ENCODE measurements at regions not wholly inside any gene's neighbourhood (a gene's known extent, or its start where the extent isn't known, plus 50 kb on each side); places are given as distances from the start of the nearest gene placed in this dataset.

GRCh38 chr3:16067837-16068471 lies 106.5 kb upstream of the GALNT15 start:
- Histone ChIP-seq H3K4me1 (ENCODE audit: control insufficient read depth in 1 of 2, insufficient read depth in 1 of 2, low read depth in 1 of 2, low read length in 1 of 2) (no peaks in the 10 kb centered on the region), H3K27me3 (no peaks in the 10 kb centered on the region), H3K4me3 (ENCODE audit: low read depth in 1 of 2, low read length in 1 of 2) (no peak overlapping the region), H3K36me3 (no peaks in the 10 kb centered on the region), H3K9me3 (no peaks in the 10 kb centered on the region), H3K27ac (no peak overlapping the region)
- TF ChIP-seq, protein P1, sequence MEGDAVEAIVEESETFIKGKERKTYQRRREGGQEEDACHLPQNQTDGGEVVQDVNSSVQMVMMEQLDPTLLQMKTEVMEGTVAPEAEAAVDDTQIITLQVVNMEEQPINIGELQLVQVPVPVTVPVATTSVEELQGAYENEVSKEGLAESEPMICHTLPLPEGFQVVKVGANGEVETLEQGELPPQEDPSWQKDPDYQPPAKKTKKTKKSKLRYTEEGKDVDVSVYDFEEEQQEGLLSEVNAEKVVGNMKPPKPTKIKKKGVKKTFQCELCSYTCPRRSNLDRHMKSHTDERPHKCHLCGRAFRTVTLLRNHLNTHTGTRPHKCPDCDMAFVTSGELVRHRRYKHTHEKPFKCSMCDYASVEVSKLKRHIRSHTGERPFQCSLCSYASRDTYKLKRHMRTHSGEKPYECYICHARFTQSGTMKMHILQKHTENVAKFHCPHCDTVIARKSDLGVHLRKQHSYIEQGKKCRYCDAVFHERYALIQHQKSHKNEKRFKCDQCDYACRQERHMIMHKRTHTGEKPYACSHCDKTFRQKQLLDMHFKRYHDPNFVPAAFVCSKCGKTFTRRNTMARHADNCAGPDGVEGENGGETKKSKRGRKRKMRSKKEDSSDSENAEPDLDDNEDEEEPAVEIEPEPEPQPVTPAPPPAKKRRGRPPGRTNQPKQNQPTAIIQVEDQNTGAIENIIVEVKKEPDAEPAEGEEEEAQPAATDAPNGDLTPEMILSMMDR (IDR thresholded peaks at IDR 0.05), result no peak

DNA sequence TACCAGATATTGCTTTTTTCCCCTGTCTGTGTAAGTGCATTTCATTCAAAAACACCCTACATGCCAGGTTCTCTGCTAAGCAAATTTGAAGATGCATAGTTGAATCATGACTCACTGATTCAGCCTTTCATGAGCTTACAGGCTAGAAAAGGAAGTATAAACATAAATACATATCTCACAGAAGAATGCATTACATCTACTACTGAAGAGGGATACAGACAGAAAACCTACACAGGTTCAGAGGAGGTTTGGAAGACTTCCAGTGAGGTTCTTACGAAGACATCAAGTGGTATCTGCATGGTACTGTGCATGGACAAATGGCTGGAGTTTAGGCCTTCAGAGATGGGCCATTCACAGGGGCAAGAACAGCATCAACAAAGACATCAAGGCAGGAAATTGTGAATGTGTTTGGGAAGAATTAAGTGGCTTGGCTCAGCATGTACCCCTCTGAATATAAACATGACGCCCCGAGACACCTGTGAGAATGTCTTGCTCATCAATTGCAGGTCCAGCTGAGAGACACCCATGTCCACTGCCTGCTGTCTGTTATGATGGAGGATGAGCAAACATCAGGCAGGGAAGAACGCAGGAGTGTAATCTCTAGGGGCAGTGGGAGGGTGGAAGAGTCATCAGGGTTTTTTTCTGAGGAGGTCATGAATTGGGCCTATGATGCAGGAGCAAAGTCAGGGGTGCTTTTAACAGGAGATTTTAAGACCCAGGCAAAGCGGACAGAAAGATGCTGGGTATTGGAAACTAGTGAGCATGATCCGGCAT lies 105.1 kb upstream of the GALNT15 start:
- Histone ChIP-seq H3K27ac (no peak overlapping the region), H3K4me1 (ENCODE audit: control insufficient read depth in 1 of 2, insufficient read depth in 1 of 2, low read depth in 1 of 2, low read length in 1 of 2) (no peaks in the 10 kb centered on the region)
- TF ChIP-seq, protein P1 (IDR thresholded peaks at IDR 0.05), result no peak

DNA sequence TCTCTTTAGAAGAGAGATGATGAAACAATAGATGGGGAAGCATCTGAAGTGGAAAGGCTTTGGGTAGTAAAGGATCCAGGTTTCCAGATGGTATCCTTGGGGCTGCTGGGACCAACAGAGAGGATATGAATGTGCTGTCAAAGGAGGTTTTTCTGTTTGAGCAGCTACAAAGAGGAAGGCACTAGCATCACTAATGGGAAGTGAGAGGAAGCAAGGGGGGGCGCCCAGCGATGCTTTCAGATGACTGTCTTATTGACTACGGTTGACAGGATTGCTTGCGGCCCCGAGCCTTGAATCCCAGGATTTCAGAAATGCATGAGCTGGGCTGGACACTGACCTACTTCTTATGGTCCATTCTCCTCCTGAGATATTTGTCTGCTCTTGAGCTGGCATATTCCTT lies 103.8 kb upstream of the GALNT15 start:
- Histone ChIP-seq H3K27me3 (no peaks in the 10 kb centered on the region), H3K4me1 (ENCODE audit: control insufficient read depth in 1 of 2, insufficient read depth in 1 of 2, low read depth in 1 of 2, low read length in 1 of 2) (no peaks in the 10 kb centered on the region), H3K27ac (no peak overlapping the region), H3K36me3 (no peaks in the 10 kb centered on the region), H3K9me3 (no peaks in the 10 kb centered on the region), H3K4me3 (ENCODE audit: low read depth in 1 of 2, low read length in 1 of 2) (no peak overlapping the region)
- TF ChIP-seq, protein P1 (IDR thresholded peaks at IDR 0.05), result no peak

More for the DNA sequence above, 105.1 kb upstream of the GALNT15 start:
- no peaks in the 10 kb centered on the region for H3K36me3 ChIP-seq
- H3K9me3 ChIP-seq, result no peaks in the 10 kb centered on the region
- no peaks in the 10 kb centered on the region for H3K27me3 ChIP-seq
- no peak overlapping the region for H3K4me3 ChIP-seq (ENCODE audit: low read depth in 1 of 2, low read length in 1 of 2)

DNA sequence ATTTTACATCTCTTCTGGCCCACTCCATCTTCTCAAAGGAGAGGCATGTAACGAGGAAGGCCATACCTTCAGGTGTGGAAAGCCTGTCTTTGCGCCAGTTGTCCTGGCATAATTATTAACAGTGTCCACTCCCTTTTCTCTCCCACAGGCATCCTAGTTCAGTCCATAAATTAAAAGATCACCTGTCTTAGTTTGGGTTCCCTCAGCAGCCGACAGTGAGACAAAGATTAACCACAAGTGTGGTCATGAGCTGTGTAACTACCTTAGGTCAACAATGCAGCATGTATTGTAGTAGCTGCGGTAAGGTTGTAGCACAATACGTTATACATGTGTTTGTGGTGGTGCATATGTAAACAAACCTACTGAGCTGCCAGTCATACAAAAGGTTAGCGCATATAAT lies 103.3 kb upstream of the GALNT15 start:
- no peaks in the 10 kb centered on the region for H3K9me3 ChIP-seq
- no peaks in the 10 kb centered on the region for H3K27me3 ChIP-seq
- H3K4me1 ChIP-seq (ENCODE audit: control insufficient read depth in 1 of 2, insufficient read depth in 1 of 2, low read depth in 1 of 2, low read length in 1 of 2), result no peaks in the 10 kb centered on the region
- H3K27ac ChIP-seq, result no peak overlapping the region
- H3K36me3 ChIP-seq, result no peaks in the 10 kb centered on the region
- TF ChIP-seq, protein P1 (IDR thresholded peaks at IDR 0.05), result no peak
- no peak overlapping the region for H3K4me3 ChIP-seq (ENCODE audit: low read depth in 1 of 2, low read length in 1 of 2)

DNA sequence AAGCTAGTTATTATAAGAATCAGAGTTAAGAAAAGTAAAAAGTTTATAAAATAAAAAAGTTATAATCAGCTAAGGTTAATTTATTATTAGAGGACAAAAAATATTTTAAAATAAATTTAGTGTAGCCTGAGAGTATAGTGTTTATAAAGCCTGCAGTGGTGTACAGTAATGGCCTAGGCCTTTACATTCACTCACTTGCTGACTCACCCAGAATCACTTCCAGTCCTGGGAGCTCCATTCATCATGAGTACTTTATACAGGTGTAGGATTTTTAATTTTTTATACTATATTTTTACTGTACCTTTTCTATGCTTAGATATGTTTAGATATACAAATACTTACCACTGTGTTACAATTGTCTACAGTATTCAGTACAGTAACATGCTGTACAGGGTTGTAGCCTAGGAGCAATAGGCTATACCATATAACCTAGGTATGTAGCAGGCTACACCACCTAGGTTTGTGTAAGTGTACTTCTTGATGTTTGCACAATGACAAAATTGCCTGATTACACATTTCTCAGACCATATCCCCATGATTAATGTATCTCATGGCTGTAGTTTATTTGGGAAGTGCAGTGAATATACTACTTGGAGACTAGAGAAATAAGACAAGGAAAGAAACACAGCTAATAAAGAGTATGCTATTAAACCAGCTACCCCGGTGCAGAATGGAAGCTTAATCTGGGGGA lies 101.9 kb upstream of the GALNT15 start:
- Histone ChIP-seq H3K36me3 (no peaks in the 10 kb centered on the region), H3K9me3 (no peaks in the 10 kb centered on the region), H3K4me1 (ENCODE audit: control insufficient read depth in 1 of 2, insufficient read depth in 1 of 2, low read depth in 1 of 2, low read length in 1 of 2) (no peaks in the 10 kb centered on the region), H3K27ac (no peak overlapping the region), H3K4me3 (ENCODE audit: low read depth in 1 of 2, low read length in 1 of 2) (no peak overlapping the region), H3K27me3 (no peaks in the 10 kb centered on the region)
- TF ChIP-seq, protein P1 (IDR thresholded peaks at IDR 0.05), result no peak

Data from neutrophil (primary cell).